HL-60 (cell line): ENCODE measurements at regions not wholly inside any gene's neighbourhood (a gene's known extent, or its start where the extent isn't known, plus 50 kb on each side); places are given as distances from the start of the nearest gene placed in this dataset.

ENCODE experiments used
- DNase-seq, 2 experiments: peaks; one replicate each; pipeline ENCODE4 v3.0.0-alpha.2; 2010 to 2020; ENCODE audit warnings: low read depth in 1 of 2, low spot score in 1 of 2
- H3K27ac ChIP-seq: fragments of 250-450 bp; sonication (Bioruptor Pico); replicated peaks from 2 replicates; pipeline ENCODE4 v1.5.1; 2020; ENCODE audit warnings: mild to moderate bottlenecking, moderate library complexity
- H3K27me3 ChIP-seq: fragments of 250-450 bp; sonication (Bioruptor Pico); 2 replicates; pipeline ENCODE4 v1.5.1; 2021; ENCODE audit warnings: mild to moderate bottlenecking, moderate library complexity; ENCODE audit not compliant: insufficient read depth, poor library complexity, severe bottlenecking
- H3K4me3 ChIP-seq: replicated peaks from 2 replicates; pipeline ENCODE4 v1.5.1; 2011; ENCODE audit warnings: mild to moderate bottlenecking, control low read depth, low read length; ENCODE audit not compliant: insufficient read depth
- CTCF ChIP-seq: IDR thresholded peaks from one replicate; pipeline ENCODE4 v1.5.1; 2011; ENCODE audit warnings: low read length, control low read depth, inconsistent platforms; ENCODE audit not compliant: insufficient read depth
- GABPA ChIP-seq: IDR thresholded peaks from 2 replicates; pipeline ENCODE4 v1.6.1; 2012; ENCODE audit warnings: low read depth
- POLR2AphosphoS5 ChIP-seq: IDR thresholded peaks from 2 replicates; pipeline ENCODE4 v1.6.1; 2012; ENCODE audit warnings: low read depth
- REST ChIP-seq: IDR thresholded peaks from 2 replicates; pipeline ENCODE4 v1.6.1; 2012; ENCODE audit warnings: low read depth; ENCODE audit not compliant: insufficient replicate concordance
- SPI1 ChIP-seq: IDR thresholded peaks from 2 replicates; pipeline ENCODE4 v1.6.1; 2012; ENCODE audit warnings: low read depth, mild to moderate bottlenecking, borderline replicate concordance

GRCh38 chr6:150721418-150722266 is 122.0 kb downstream of the PLEKHG1 start:
- Histone ChIP-seq H3K27ac (no peak overlapping the region), H3K27me3 (peaks cover 7% of the 10 kb centered on the region), H3K4me3 (no peak overlapping the region)
- TF ChIP-seq SPI1 (no peak), GABPA (no peak), CTCF (no peak), POLR2AphosphoS5 (no peak), REST (no peak)
- no peak for DNase-seq

GRCh38 chr6:150722614-150723344 is 123.1 kb downstream of the PLEKHG1 start:
- H3K27ac ChIP-seq: no peak overlapping the region
- H3K4me3 ChIP-seq: no peak overlapping the region

More at GRCh38 chr6:150722614-150723344, 123.1 kb downstream of the PLEKHG1 start:
- peaks cover 7% of the 10 kb centered on the region for H3K27me3 ChIP-seq
- no peak for DNase-seq
- no peak for TF ChIP-seq REST
- TF ChIP-seq GABPA: no peak
- TF ChIP-seq SPI1: no peak
- no peak for TF ChIP-seq POLR2AphosphoS5
- no peak for TF ChIP-seq CTCF
